ENCODE measurements at regions not wholly inside any gene's neighbourhood (a gene's known extent, or its start where the extent isn't known, plus 50 kb on each side); places are given as distances from the start of the nearest gene placed in this dataset.

GRCh38 chr4:64538219-64538618, 129.0 kb upstream of the TECRL start:
- TF ChIP-seq POLR2A (IDR thresholded peaks at IDR 0.05), result no peak
- no peak for TF ChIP-seq CTCF (IDR thresholded peaks at IDR 0.05)

Measured in uterus (tissue), 2 donors.